Epithelial cell of esophagus (primary cell): ENCODE measurements at regions not wholly inside any gene's neighbourhood (a gene's known extent, or its start where the extent isn't known, plus 50 kb on each side); places are given as distances from the start of the nearest gene placed in this dataset.

Experiments
- DNase-seq: peaks from one replicate; pipeline ENCODE4 v3.0.0; 2010; ENCODE audit warnings: low read depth
- H3K4me3 ChIP-seq: 2 replicates; pipeline ENCODE4 v1.5.1; 2011; ENCODE audit warnings: mild to moderate bottlenecking, low read length, control low read depth
- TF ChIP-seq, protein P1 (sequence below): IDR thresholded peaks from 2 replicates; pipeline ENCODE4 v1.5.1; 2011; ENCODE audit warnings: low read depth, mild to moderate bottlenecking, low read length, control low read depth, inconsistent platforms; ENCODE audit not compliant: insufficient read depth; ENCODE audit errors: missing control alignments

DNA sequence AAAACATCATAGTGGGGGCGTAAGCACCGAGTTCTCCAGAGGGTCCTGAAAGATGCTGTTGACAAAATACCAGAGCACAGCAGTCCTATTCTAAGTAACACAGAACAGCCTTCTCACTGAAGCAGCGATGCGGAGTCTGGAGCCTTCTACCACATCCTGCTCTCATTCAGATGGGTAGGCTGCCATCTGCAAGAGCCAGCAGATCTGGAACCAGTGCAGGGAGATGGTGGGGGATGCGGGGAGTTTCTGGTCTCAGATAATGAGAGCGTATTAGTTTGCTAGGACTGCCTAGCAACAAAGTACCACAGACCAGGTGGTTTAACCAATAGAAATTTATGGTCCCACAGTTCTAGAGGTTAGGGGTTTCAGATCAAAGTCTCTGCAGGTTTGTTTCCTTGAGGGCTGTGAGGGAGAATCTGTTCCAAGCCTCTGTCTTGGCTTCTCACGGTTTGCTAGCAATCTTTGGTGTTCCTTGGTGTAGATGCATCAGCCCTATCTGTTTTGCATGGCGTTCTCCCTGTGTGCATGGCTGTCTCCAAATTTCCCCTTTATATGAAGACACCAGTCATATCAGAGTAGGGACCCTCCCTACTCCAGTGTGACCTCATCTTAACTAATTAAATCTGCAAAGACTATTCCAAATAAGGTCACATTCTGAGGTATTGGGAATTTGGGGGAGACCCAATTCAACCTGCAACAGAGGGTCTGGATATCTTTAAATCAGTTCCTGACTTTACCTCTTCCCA lies 52.0 kb upstream of the STEAP1B start:
- H3K4me3 ChIP-seq: no peak overlapping the region
- no peak for DNase-seq
- TF ChIP-seq, protein P1, sequence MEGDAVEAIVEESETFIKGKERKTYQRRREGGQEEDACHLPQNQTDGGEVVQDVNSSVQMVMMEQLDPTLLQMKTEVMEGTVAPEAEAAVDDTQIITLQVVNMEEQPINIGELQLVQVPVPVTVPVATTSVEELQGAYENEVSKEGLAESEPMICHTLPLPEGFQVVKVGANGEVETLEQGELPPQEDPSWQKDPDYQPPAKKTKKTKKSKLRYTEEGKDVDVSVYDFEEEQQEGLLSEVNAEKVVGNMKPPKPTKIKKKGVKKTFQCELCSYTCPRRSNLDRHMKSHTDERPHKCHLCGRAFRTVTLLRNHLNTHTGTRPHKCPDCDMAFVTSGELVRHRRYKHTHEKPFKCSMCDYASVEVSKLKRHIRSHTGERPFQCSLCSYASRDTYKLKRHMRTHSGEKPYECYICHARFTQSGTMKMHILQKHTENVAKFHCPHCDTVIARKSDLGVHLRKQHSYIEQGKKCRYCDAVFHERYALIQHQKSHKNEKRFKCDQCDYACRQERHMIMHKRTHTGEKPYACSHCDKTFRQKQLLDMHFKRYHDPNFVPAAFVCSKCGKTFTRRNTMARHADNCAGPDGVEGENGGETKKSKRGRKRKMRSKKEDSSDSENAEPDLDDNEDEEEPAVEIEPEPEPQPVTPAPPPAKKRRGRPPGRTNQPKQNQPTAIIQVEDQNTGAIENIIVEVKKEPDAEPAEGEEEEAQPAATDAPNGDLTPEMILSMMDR: no peak

DNA sequence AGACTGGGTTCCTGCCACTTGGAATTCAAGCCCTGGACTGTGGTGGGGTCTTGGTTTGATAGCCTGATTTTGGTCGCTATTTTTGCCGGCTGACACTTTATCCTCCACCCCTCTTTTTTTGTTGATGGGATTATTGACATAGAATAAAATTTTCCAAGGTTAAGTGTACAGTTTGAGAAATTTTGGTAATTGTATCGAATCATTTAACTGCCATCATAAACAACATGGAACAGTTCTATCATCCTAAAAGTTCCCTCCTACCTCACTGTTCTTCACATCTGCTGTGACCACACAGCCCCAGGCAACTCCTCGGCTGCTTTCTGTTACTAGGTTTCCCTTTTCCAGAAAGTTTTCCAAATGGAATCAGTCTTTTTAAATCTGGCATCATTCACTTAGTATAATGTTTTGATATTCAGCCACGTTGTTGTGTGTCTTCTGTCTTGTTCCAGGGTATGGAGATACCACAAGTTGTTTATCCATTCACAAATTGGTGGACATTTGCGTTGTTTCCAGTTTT lies 50.6 kb upstream of the STEAP1B start:
- no peak for DNase-seq
- TF ChIP-seq, protein P1: no peak
- H3K4me3 ChIP-seq: no peak overlapping the region

DNA sequence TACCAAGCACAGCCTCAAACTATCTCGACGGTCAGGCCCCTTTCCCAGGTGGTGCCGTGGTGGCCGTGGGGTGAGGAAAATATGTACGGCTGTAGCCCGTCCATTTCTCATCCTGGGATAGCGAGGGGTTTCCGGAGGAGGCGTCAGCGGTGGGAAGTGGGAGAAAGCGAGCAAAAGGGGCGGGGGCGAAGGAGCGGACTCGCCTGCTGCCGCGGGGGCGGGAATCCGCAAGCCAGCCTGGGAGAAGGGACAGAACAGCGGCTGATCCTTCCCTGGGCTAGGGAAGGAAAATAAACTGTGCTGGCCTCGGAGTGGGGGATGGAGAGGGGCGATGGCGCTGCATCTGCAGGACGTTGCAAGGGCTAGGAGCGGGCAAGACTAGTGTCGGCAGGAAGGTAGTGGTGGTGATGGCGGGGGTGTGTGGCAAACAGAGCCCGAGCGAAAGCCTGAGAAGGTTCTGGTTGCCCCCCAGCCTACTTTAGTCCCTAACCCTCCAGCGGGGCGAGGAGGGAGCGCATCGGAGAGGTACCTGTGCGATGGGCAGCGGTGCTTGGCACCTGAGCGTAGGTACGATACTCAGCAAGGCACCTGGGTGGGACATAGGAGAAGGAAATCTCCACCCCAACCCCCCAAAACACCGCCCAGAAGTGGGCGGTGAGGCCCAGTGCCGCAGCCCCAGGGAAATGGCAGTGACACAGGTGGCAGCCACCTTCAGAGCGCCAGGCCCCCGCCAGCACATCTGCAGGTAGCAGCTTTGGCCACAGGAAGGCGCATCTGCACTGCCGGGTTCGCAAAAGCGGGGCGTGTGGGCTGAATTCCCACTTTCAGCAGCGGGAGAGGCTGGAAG lies 49.9 kb upstream of the STEAP1B start:
- TF ChIP-seq, protein P1: peak; percentile 72
- DNase-seq: peak; percentile 55
- peak overlapping the region; percentile 32 for H3K4me3 ChIP-seq
